GM18498 (cell line): ENCODE measurements at regions not wholly inside any gene's neighbourhood (a gene's known extent, or its start where the extent isn't known, plus 50 kb on each side); places are given as distances from the start of the nearest gene placed in this dataset.
"Not testable (repeated sequence)": the region's sequence is repeated elsewhere in the genome, so short reads cannot be mapped to it uniquely, and the experiment has no call there.

Source experiments
- ATAC-seq: cut with Tn5 transposase; IDR thresholded peaks from one replicate; pipeline ENCODE4 v1.9.1; 2021; ENCODE audit warnings: mild to moderate bottlenecking, moderate library complexity; ENCODE audit not compliant: unreplicated experiment

DNA sequence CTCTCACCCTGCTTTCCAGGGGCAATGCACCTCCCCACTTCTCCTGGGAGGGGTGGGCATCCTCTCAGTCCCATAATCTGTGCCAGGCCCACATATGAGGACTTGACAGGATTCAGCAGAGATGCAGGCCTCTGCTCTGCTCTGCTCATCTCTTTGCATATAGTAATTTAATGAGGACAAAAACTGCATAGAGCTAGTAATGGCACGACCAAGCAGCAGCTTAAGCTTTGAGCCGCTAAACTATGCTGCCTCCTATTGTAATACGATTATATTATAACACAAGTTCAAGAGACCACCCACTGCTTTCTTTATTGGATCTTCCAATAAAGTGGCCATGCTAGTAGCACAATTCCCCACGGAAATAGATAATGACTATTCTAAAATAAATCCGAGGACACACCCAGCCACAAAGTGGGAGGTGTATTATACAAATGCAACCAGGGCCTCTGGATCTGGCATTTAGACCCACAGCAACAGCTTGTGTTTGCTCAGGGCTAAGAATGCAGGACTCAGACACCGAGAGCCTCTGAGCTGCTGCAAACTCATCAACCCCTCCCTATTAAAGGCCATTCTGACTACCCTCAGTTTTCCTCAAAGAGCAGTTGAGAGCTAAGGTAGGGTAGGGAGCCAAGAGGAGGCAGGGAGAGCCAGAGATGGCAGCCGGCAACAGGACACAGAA lies 93.6 kb upstream of the PLGLB2 start:
- not testable (repeated sequence) for ATAC-seq

DNA sequence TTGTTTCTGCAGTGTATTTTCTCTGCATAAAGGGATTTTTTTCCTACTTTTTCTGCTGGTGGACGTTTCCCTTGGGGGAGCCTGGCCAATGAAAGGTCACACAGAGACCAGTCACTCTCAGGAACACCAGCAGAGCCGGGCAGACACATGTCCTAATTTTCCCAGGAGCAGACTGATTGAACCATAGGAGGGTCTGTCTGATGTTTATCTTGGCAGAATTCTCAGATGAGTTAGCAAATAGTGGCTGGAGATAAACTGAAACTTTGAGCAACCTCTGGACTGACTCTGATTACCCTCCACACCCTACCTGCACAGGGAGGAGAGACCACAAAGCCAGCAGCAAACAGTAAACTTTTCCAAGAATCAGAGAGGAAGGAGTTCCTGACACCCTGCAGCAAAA lies 90.0 kb upstream of the PLGLB2 start:
- ATAC-seq: not testable (repeated sequence)

DNA sequence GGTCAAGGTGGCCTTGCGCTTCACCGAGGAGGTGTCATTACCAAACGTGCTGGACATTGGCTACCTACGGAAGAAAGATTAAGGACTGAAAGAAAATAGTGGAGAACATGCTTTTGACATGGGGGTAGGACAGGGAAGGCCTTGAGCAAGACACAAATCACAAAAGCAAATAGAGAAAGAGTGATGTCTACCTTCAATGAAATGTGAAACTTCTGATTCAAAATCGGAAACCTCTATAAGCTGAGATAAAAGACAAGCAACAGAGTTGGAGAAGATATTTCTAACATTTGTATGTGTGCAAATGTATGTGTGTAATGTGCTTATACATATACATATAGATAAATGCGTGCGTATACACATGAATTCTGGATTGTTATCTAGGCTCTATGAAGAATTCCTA lies 89.5 kb upstream of the PLGLB2 start:
- not testable (repeated sequence) for ATAC-seq

DNA sequence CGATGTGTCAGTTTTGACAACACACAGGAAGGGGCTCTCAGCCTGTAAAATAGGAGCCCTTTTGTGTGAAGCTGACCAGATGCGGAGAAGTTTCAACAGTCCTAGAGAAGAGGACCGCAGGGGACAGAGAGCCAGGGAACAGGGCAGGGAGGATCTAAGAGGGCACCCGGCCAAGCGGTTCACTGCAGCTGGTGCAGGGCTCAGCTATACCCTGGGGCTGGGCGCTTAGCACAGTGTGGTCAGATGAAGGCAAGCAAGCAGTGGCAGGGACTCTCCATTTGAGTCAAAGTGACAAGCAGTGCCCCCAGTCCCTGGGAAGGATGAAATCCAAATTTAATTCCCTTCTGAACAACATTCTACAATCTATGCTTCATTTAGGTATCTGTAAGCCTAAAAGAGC lies 88.9 kb upstream of the PLGLB2 start:
- ATAC-seq: not testable (repeated sequence)

- ATAC-seq: not testable (repeated sequence)
Measured at GRCh38 chr2:87660164-87660563, 87.7 kb upstream of the PLGLB2 start.

DNA sequence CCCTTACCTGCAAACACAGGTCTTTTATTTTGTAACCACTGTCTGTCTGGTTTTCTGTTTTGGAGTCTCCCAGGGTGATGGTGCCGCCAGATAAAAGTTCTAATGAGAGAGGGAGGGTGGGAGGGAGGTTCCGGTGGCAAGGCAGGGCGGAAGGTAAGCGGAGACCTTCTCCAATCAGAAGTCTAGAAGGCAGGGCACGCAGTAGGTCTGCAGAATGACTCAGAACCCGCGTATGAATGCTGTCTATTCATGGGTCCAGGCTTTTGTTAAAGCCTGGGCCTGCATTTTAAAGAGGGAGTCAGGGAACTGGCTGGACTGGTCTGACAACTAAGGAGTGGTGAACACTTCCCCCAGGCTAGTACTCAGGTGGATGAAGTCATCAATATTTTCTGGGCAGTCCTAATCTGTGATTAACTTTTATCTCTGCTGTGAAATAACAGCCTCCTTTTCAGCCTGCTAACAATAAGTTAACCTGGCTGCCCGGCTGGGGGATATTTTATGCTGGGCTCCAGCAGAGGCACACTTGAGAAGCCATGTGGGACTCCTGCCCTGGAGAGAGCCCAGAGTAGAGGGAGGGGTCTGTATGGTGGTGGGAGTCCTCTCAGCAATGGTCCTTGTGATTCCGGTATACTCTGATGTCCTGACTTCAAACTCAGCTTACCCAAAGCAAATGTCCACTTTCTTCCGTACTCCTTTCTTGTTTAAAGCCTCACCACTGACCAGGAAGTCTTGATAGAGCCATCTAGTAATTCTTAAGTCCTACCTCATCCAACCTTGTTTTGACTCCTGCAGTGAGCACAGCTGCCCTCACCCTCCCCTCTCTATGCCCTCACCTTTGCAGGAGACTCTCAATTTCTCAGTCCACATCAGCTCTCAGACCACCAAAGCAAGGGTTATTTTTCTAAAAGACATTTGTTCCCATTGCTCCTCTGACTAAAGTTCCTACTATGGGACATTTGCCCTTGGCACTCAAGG lies 85.3 kb upstream of the PLGLB2 start:
- not testable (repeated sequence) for ATAC-seq

DNA sequence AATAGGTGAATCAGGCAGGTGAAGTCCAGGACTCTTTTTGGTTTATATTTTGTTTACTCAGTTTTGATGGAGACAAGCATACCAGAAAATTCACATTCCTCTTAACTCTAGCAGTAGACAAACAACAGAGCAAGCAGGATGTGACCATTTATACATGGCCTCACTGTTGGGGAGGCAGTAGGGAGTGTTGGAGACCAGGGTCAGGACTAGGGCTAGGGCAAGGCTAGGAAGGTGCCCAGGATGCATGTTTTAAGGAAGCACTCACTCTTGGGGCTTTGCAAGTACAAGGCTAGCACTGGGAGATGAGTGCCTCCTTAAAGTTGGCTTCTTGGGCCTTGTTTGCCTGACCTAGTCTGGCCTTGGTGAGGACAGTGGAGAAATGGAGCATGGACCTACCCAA lies 84.5 kb upstream of the PLGLB2 start:
- ATAC-seq: not testable (repeated sequence)

DNA sequence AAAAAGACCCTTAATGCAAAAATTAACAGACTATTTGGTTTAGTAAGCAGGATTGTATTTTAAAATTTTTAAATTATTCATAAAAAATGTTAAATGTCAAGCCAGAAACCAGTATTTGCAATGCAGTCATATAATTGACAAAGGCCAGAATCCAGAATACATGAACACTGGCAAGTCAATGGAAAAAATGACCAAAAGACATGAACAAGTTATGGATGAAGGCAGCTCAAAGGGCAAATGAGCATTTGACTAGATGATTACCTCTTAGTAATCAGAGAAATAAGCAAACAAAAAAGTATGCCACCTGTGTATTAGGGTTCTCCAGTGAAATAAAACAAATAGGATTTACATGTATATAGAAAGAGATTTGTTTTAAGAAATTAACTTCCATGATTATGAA lies 80.9 kb upstream of the PLGLB2 start:
- ATAC-seq: not testable (repeated sequence)

DNA sequence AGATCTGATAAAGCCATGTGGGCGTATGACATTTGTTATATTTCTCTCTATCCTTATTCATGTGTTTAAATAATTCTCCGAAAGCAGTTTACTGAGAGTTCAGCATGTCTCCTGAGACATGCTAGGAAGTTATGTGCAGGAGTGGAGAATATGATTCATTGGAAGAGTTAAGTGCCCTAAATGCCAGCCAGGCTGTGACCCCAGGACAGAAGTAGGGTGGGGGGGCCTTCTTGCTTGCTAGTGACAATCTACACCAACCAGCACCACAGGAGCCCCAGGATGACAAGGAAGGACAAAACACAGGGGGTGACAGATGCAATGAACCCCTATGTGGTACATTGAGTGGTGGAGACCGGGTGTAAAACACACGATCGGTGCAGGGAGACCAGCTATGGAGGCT lies 79.5 kb upstream of the PLGLB2 start:
- ATAC-seq: not testable (repeated sequence)

DNA sequence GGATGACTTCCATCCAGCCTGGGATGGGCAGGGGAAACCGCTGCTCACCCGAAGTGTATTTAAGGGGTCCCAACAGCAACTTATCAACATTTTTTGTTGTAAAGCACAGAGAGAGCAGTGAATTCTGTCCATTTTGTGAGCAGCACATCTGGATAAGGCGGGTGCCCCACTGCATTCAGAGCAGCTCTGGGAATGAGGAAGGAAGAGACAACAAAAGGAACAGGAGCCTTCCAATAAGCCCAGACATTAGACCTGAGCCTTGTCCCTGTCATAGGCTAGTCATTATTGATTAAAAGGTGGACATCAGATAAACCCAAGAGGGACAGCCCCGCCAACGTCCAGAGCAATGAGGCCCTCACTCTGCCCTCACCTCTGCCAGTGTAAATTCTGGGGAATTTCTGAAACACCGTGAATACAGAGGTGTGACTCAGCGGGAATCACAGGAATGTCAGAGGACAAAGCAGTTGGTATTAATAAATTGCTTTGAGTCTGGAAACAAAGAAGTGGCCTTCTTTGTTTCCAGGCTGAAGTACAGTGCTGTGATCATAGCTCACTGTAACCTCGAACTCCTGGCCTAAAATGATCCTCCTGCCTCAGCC lies 78.2 kb upstream of the PLGLB2 start:
- not testable (repeated sequence) for ATAC-seq

DNA sequence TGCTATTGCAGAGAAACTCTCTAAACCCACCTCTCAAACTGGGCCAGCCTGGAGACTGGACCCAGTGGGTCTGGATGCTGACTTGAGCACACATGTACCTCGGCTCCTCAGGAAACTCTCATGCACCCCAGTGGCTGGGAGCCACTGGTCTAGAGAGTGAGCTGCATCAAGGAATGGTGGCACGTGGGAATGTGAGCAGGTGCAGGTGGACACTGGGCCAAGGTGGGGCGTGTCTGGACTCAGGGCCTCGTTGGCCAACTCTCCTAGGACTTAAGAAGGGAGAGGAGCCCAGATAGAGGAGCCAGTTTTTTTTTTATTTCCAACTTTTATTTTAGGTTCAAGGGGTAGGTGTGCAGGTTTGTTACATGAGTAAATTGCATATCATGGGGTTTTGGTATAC lies 75.5 kb upstream of the PLGLB2 start:
- not testable (repeated sequence) for ATAC-seq

GRCh38 chr2:87674729-87675128 lies 73.2 kb upstream of the PLGLB2 start:
- ATAC-seq: not testable (repeated sequence)

DNA sequence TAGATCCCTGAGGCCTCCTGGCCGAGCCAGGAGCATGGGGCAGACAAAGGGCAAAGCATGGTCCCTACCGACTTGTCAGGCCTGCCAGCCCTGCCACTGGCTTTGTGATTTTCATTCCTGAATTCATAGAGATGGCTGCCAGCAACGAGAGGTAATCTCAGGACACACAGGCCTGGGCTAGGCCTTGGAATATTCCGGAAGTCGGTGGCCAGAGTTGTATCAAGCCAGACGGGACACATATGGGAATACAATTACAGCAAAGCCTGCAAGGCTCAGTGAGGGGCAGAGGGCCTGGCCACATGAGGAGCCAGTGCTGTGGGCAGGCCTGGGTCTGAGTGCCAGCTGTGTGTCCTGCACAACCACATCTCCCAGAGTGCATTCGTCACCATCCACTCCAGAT lies 72.4 kb upstream of the PLGLB2 start:
- ATAC-seq: not testable (repeated sequence)

DNA sequence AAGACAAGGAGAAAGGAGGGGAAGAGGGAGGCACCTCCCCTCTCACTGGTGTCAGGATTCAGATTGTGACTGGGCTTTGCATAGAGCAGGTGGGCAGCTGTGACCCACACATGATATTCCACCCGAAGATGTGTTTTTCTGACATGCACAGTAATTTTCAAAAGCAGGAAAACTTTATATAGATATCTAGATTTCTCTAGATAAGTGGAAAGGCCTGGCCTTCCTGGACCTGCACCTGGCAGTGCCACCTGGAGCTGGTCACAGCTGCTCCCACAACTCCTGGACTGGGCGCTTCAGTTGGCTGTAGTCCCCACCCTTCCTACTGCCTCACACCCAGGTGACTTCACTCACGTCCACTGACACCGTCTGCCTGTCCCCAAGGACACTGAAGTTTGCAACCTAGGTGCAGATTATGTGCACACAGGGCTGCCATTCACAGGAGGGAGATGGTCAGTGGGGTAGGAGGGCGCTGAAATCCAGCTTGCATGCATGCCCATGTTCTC lies 70.4 kb upstream of the PLGLB2 start:
- ATAC-seq: not testable (repeated sequence)

- not testable (repeated sequence) for ATAC-seq
Measured at GRCh38 chr2:87678742-87679173, 69.1 kb upstream of the PLGLB2 start.

DNA sequence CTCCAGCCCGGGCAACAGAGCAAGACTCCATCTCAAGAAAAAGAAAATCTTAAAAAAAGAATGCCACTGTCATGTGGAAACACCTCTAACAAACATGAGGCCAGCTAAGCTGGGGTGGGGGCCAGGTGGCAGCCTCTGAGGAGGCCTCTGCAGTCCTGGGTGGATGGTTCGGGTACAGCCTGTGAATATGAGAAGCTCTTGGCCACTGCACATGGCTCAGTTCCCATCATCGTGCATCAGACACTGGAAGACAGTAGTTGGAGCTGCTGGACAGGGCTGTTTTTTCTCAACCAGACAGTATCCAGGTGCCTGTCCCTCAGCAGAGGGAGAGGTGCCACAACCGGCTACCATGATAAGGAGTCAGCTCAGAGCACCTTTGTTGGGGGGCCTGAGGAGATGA lies 67.9 kb upstream of the PLGLB2 start:
- not testable (repeated sequence) for ATAC-seq

GRCh38 chr2:87680691-87681090 lies 67.2 kb upstream of the PLGLB2 start:
- ATAC-seq: not testable (repeated sequence)

DNA sequence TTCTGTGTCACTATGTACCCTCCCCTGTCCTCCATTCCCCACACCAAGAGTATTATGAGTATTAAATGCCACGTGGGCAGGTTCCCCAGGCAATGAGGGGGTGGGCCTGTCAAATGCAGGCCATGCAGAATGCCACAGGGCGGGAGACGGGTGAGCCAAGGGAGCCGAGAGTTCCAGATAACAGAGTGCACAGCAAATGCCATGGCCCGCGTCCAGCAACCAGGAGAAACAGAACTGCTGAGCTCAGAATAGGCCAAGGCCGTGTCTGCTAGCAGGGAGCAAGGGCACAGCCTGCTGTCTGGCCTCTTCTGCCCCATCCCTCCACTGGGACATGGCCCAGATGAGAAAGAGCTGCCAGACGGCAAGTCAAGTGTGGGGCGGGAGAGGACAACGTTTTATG lies 64.4 kb upstream of the PLGLB2 start:
- ATAC-seq: not testable (repeated sequence)

DNA sequence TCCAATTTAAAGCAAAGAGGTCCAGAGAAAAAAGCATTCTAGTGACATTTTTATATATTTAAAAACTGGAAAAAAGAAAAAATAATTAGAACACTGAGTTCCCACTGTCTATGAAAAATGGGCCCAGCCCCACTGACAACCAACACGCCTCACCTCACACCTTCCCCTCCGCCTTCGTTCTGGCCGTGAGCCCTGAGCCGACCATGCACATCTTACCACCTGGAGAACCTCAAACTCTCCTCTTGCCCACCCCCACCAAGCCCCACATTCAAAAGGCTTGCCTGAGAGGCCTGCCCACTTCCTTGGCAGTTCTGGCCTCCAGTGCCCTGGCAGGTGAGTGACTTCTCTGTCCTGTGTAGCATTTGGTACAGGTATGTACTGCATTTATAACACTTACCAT lies 63.9 kb upstream of the PLGLB2 start:
- not testable (repeated sequence) for ATAC-seq

- ATAC-seq: not testable (repeated sequence)
Measured at GRCh38 chr2:87685558-87685957, 62.3 kb upstream of the PLGLB2 start.

GRCh38 chr2:87686873-87687549 lies 60.9 kb upstream of the PLGLB2 start:
- not testable (repeated sequence) for ATAC-seq
